ENCODE measurements at regions not wholly inside any gene's neighbourhood (a gene's known extent, or its start where the extent isn't known, plus 50 kb on each side); places are given as distances from the start of the nearest gene placed in this dataset.

- 90% methylated on average over 5 of the region's 6 CpGs for WGBS (ENCODE audit: insufficient coverage)
- Mint-ChIP-seq H3K4me1 (no peaks in the 10 kb centered on the region), H3K4me3 (no peak overlapping the region), H3K9me3 (no peaks in the 10 kb centered on the region), H3K36me3 (no peaks in the 10 kb centered on the region), H3K27me3 (ENCODE audit: low read depth in 2 of 2) (peaks cover 17% of the 10 kb centered on the region in 2 donors), H3K27ac (no peak overlapping the region)
- intact Hi-C loops (cut with micrococcal nuclease) = no loop called here
- Histone ChIP-seq H3K36me3 (ENCODE audit: control insufficient read depth, insufficient read depth, low read length) (no peaks in the 10 kb centered on the region), H3K27ac (ENCODE audit: low read length) (no peak overlapping the region), H3K4me3 (ENCODE audit: low read length) (no peak overlapping the region), H3K27me3 (ENCODE audit: control insufficient read depth, insufficient read depth, low read length) (no peaks in the 10 kb centered on the region), H3K9me3 (ENCODE audit: control insufficient read depth, insufficient read depth, low read length) (no peaks in the 10 kb centered on the region), H3K4me1 (ENCODE audit: control insufficient read depth, insufficient read depth, low read length) (no peaks in the 10 kb centered on the region)
- DNase-seq = no peak
- ATAC-seq = no peak
- TF ChIP-seq CTCF (IDR thresholded peaks at IDR 0.05) = no peak
Observed at GRCh38 chr22:49382451-49382735, 445.3 kb downstream of the BRD1 start.

GRCh38 chr22:49381595-49382450, 445.9 kb downstream of the BRD1 start:
- ATAC-seq (peak in 1 of 3 donors; percentile 24), DNase-seq (no peak)
- no peaks in the 10 kb centered on the region for H3K4me1 Mint-ChIP-seq
- H3K4me3 Mint-ChIP-seq = no peak overlapping the region
- Histone ChIP-seq H3K9me3 (ENCODE audit: control insufficient read depth, insufficient read depth, low read length) (no peaks in the 10 kb centered on the region), H3K4me1 (ENCODE audit: control insufficient read depth, insufficient read depth, low read length) (no peaks in the 10 kb centered on the region), H3K27ac (ENCODE audit: low read length) (no peak overlapping the region), H3K36me3 (ENCODE audit: control insufficient read depth, insufficient read depth, low read length) (no peaks in the 10 kb centered on the region), H3K4me3 (ENCODE audit: low read length) (no peak overlapping the region), H3K27me3 (ENCODE audit: control insufficient read depth, insufficient read depth, low read length) (no peaks in the 10 kb centered on the region)
- no peak for TF ChIP-seq CTCF (IDR thresholded peaks at IDR 0.05)
- H3K36me3 Mint-ChIP-seq = no peaks in the 10 kb centered on the region
- intact Hi-C loops (cut with micrococcal nuclease) = no loop called here
- H3K9me3 Mint-ChIP-seq = no peaks in the 10 kb centered on the region
- peaks cover 19 to 23% of the 10 kb centered on the region in 2 donors for H3K27me3 Mint-ChIP-seq (ENCODE audit: low read depth in 2 of 2)
- WGBS (ENCODE audit: insufficient coverage) = 71% methylated on average over 18 of the region's 18 CpGs
- no peak overlapping the region for H3K27ac Mint-ChIP-seq

GRCh38 chr22:49380828-49381114, 446.9 kb downstream of the BRD1 start:
- intact Hi-C loops (cut with micrococcal nuclease) = no loop called here
- ATAC-seq (no peak), DNase-seq (no peak)
- 100% methylated on average over 1 of the region's 1 CpG for WGBS (ENCODE audit: insufficient coverage)
- Mint-ChIP-seq H3K27me3 (ENCODE audit: low read depth in 2 of 2) (peaks cover 19 to 23% of the 10 kb centered on the region in 2 donors), H3K27ac (no peak overlapping the region), H3K4me3 (no peak overlapping the region), H3K36me3 (no peaks in the 10 kb centered on the region), H3K9me3 (no peaks in the 10 kb centered on the region), H3K4me1 (no peaks in the 10 kb centered on the region)
- no peak for TF ChIP-seq CTCF (IDR thresholded peaks at IDR 0.05)
- Histone ChIP-seq H3K9me3 (ENCODE audit: control insufficient read depth, insufficient read depth, low read length) (no peaks in the 10 kb centered on the region), H3K4me3 (ENCODE audit: low read length) (no peak overlapping the region), H3K27ac (ENCODE audit: low read length) (no peak overlapping the region), H3K4me1 (ENCODE audit: control insufficient read depth, insufficient read depth, low read length) (no peaks in the 10 kb centered on the region), H3K36me3 (ENCODE audit: control insufficient read depth, insufficient read depth, low read length) (no peaks in the 10 kb centered on the region), H3K27me3 (ENCODE audit: control insufficient read depth, insufficient read depth, low read length) (no peaks in the 10 kb centered on the region)
